ENCODE measurements at regions not wholly inside any gene's neighbourhood (a gene's known extent, or its start where the extent isn't known, plus 50 kb on each side); places are given as distances from the start of the nearest gene placed in this dataset.

DNA sequence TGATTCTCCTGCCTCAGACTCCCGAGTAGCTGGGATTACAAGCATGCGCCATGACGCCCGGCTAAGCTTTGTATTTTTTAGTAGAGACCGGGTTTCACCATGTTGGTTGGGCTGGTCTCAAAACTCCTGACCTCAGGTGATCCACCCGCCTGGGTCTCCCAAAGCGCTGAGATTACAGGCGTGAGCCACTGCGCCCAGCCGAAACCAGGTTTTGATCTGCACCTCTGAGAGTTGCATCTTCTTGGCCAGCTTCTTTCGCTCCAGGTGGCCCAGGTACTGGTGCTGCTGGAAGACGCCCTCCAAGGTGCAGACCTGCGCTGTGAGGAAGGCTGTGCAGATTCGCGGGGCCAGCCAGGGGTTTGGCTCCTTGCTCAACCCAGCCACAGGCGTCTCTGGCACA is 275.4 kb upstream of the LRRC3B start:
- TF ChIP-seq CTCF (IDR thresholded peaks at IDR 0.05), result no peak
- TF ChIP-seq POLR2A (IDR thresholded peaks at IDR 0.05), result no peak

All from testis (tissue), 2 donors.